ENCODE measurements at regions not wholly inside any gene's neighbourhood (a gene's known extent, or its start where the extent isn't known, plus 50 kb on each side); places are given as distances from the start of the nearest gene placed in this dataset.

DNA sequence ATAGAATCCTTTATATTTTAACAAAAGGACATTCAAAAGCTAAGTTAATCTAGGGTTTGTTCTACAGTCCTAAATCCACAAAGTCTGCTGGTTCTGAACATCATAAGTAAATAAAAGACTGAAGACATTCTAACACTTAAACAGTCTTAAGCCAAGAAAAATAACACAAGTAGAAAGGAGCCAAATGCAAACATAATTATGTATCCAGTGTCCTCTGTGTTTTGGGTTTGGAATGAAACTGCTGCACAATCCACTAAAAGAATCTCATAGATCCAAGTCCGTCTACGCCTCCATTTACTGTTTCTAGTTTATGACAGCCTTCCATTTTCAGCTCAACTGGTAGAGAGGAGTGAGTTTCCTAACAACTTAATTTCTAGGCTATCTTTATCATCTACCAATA lies 623.6 kb upstream of the FZD8 start:
- Histone ChIP-seq H3K4me3 (ENCODE audit: low read depth, low read length) (no peak overlapping the region), H3K9me3 (ENCODE audit: control insufficient read depth, insufficient read depth, low read length) (no peaks in the 10 kb centered on the region), H3K27ac (ENCODE audit: low read depth, low read length) (no peak overlapping the region), H3K27me3 (ENCODE audit: control insufficient read depth, insufficient read depth, low read length) (no peaks in the 10 kb centered on the region)
- no peak for DNase-seq (ENCODE audit: low read depth, low spot score)
- POLR2A ChIA-PET = no interaction called here
- CTCF ChIA-PET = interaction anchor here (1.3 kb wide), 1 partner anchor 630 kb away, joined by 3 read pairs; no protein-coding TSS in a partner anchor
- TF ChIP-seq, protein P1, sequence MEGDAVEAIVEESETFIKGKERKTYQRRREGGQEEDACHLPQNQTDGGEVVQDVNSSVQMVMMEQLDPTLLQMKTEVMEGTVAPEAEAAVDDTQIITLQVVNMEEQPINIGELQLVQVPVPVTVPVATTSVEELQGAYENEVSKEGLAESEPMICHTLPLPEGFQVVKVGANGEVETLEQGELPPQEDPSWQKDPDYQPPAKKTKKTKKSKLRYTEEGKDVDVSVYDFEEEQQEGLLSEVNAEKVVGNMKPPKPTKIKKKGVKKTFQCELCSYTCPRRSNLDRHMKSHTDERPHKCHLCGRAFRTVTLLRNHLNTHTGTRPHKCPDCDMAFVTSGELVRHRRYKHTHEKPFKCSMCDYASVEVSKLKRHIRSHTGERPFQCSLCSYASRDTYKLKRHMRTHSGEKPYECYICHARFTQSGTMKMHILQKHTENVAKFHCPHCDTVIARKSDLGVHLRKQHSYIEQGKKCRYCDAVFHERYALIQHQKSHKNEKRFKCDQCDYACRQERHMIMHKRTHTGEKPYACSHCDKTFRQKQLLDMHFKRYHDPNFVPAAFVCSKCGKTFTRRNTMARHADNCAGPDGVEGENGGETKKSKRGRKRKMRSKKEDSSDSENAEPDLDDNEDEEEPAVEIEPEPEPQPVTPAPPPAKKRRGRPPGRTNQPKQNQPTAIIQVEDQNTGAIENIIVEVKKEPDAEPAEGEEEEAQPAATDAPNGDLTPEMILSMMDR (IDR thresholded peaks at IDR 0.05; ENCODE audit: low read depth, low read length) = no peak

DNA sequence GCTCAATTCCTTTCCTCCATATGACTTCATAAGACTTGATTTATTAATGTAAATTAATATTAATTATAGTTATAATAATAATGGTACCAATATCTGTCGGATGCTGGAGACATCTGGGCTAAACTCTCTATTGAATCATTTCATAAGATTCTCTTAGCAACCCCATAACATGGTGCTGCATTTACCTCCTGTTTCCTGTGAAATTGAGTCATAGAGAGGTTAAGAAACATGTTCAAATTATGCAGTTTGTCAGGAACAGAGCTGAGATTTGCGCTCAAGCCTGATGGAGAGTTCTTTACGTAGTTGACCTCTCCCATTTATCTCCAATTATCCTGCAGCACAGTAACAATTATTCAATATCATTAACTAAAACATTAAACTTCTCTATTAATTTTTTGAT lies 621.8 kb upstream of the FZD8 start:
- H3K4me3 ChIP-seq (ENCODE audit: low read depth, low read length) = no peak overlapping the region
- CTCF ChIA-PET = no interaction called here
- POLR2A ChIA-PET = no interaction called here
- H3K9me3 ChIP-seq (ENCODE audit: control insufficient read depth, insufficient read depth, low read length) = no peaks in the 10 kb centered on the region
- TF ChIP-seq, protein P1 (IDR thresholded peaks at IDR 0.05; ENCODE audit: low read depth, low read length) = no peak
- no peaks in the 10 kb centered on the region for H3K27me3 ChIP-seq (ENCODE audit: control insufficient read depth, insufficient read depth, low read length)
- H3K27ac ChIP-seq (ENCODE audit: low read depth, low read length) = no peak overlapping the region
- no peak for DNase-seq (ENCODE audit: low read depth, low spot score)

DNA sequence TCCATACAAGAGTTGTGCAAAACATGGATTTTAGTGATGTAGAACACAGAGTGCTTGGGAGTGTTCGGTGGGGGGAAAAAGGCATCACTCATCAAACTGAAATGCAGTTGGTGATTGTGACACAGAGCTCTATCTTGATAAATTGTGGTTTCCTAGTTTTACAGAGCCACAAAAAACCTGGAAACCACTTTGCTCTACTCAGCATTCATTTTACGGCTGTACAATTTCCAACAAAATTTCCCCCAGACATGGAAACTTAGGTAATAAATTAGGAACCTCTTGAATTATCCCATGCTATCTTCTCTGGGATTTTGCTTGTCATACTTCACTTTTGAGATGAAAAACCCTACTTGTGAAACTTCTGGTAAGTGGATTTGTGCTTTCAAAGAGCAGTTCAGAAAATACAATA lies 614.9 kb upstream of the FZD8 start:
- H3K27ac ChIP-seq (ENCODE audit: low read depth, low read length) = no peak overlapping the region
- H3K27me3 ChIP-seq (ENCODE audit: control insufficient read depth, insufficient read depth, low read length) = no peaks in the 10 kb centered on the region
- no peaks in the 10 kb centered on the region for H3K9me3 ChIP-seq (ENCODE audit: control insufficient read depth, insufficient read depth, low read length)
- no peak overlapping the region for H3K4me3 ChIP-seq (ENCODE audit: low read depth, low read length)
- DNase-seq (ENCODE audit: low read depth, low spot score) = no peak
- ChIA-PET CTCF (interaction anchor here (1.1 kb wide), 1 partner anchor 522 kb away, joined by 3 read pairs; no protein-coding TSS in a partner anchor), POLR2A (no interaction called here)
- TF ChIP-seq, protein P1 (IDR thresholded peaks at IDR 0.05; ENCODE audit: low read depth, low read length) = no peak

DNA sequence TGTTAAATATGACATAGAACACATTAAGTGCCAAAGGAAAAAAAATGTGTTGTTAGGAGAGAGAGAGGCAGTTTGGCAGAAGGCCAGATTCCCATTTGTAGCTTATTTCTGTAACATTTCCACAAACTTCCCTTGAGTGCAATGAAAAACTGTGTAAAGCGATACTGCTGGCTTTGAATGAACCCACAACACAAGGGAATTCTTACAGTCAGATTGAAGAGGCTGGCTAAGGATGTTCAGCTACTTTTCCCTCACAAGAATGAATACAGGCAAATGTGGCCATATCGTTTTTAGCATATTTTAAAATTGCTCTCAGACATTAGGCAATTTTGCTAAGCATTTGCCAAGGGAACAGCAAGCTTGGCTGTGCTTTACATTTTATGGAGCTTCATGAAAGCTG lies 614.1 kb upstream of the FZD8 start:
- CTCF ChIA-PET = interaction anchor here (1.1 kb wide), 1 partner anchor 523 kb away, joined by 3 read pairs; no protein-coding TSS in a partner anchor
- TF ChIP-seq, protein P1 (IDR thresholded peaks at IDR 0.05; ENCODE audit: low read depth, low read length) = no peak

DNA sequence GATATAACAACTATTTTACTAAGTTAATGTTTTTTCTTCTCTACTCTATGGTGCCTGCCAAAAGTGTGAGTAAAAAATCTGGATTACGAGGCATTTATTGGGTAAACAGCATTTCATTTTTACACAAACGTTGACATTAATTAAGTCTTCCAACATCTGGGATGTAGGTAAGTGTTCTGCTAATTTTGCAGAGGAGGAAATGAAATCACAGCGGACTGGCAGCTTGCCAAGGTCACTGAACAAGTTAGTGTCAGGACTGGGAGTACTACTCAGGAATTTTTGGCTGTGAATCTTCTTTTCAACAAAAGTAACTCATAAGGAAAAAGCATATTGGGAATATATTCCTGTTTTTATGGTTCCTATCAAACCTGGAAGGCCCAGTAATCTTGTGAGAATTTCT lies 612.1 kb upstream of the FZD8 start:
- ChIA-PET POLR2A (no interaction called here), CTCF (no interaction called here)
- H3K9me3 ChIP-seq (ENCODE audit: control insufficient read depth, insufficient read depth, low read length) = no peaks in the 10 kb centered on the region
- no peaks in the 10 kb centered on the region for H3K27me3 ChIP-seq (ENCODE audit: control insufficient read depth, insufficient read depth, low read length)
- no peak overlapping the region for H3K4me3 ChIP-seq (ENCODE audit: low read depth, low read length)
- H3K27ac ChIP-seq (ENCODE audit: low read depth, low read length) = no peak overlapping the region
- TF ChIP-seq, protein P1 (IDR thresholded peaks at IDR 0.05; ENCODE audit: low read depth, low read length) = no peak
- DNase-seq (ENCODE audit: low read depth, low spot score) = no peak

More for the DNA sequence above, 614.1 kb upstream of the FZD8 start:
- no peaks in the 10 kb centered on the region for H3K9me3 ChIP-seq (ENCODE audit: control insufficient read depth, insufficient read depth, low read length)
- no peaks in the 10 kb centered on the region for H3K27me3 ChIP-seq (ENCODE audit: control insufficient read depth, insufficient read depth, low read length)
- POLR2A ChIA-PET = no interaction called here
- no peak overlapping the region for H3K27ac ChIP-seq (ENCODE audit: low read depth, low read length)
- DNase-seq (ENCODE audit: low read depth, low spot score) = no peak
- no peak overlapping the region for H3K4me3 ChIP-seq (ENCODE audit: low read depth, low read length)
